Uterus (tissue), 3 donors: ENCODE measurements at regions not wholly inside any gene's neighbourhood (a gene's known extent, or its start where the extent isn't known, plus 50 kb on each side); places are given as distances from the start of the nearest gene placed in this dataset.
"Not testable (repeated sequence)": the region's sequence is repeated elsewhere in the genome, so short reads cannot be mapped to it uniquely, and the experiment has no call there.

Source experiments
- DNase-seq, 2 donors: peaks; one replicate each; pipeline ENCODE4 v3.0.0-alpha.2; 2019 to 2020
- H3K27ac ChIP-seq, 2 donors: fragments of 200-600 bp; sonication (generic); 1 replicate in 1 of 2; 2 replicates in 1 of 2; pipeline ENCODE4 v1.5.1; 2016 to 2018
- H3K27me3 ChIP-seq, 2 donors: fragments of 200-600 bp; sonication (generic); one replicate each; pipeline ENCODE4 v1.5.1; 2018 to 2019; ENCODE audit warnings: control low read depth in 1 of 2
- H3K36me3 ChIP-seq, 2 donors: fragments of 200-600 bp; sonication (generic); one replicate each; pipeline ENCODE4 v1.5.1; 2019; ENCODE audit warnings: control low read depth in 1 of 2
- H3K4me1 ChIP-seq, 2 donors: fragments of 200-600 bp; sonication (generic); one replicate each; pipeline ENCODE4 v1.5.1; 2018 to 2019; ENCODE audit warnings: control low read depth in 1 of 2
- H3K4me3 ChIP-seq, 2 donors: fragments of 200-600 bp; sonication (generic); 1 replicate in 1 of 2; 2 replicates in 1 of 2; pipeline ENCODE4 v1.5.1; 2018 to 2019; ENCODE audit warnings: mild to moderate bottlenecking in 1 of 2
- H3K9me3 ChIP-seq, 2 donors: fragments of 200-600 bp; sonication (generic); one replicate each; pipeline ENCODE4 v1.5.1; 2019; ENCODE audit warnings: control low read depth in 1 of 2
- CTCF ChIP-seq, 4 experiments: fragments of 200-600 bp in 2 of 4; fragments of 450-650 bp in 2 of 4; sonication (generic) in 2 of 4; IDR thresholded peaks; one replicate each; pipeline ENCODE4 v1.5.1; 2016 to 2019; ENCODE audit warnings: antibody characterized with exemption in 4 of 4, mild to moderate bottlenecking in 2 of 4, moderate library complexity in 1 of 4
- POLR2A ChIP-seq, 2 donors: fragments of 450-650 bp; IDR thresholded peaks; one replicate each; pipeline ENCODE4 v1.6.1; 2016; ENCODE audit warnings: antibody characterized with exemption in 2 of 2, mild to moderate bottlenecking in 1 of 2, moderate library complexity in 1 of 2
- intact Hi-C: fragments of 100-400 bp; cut with DNase I; formaldehyde crosslinking; loops from one replicate; pipeline ENCODE4 v1.15.1; 2023; ENCODE audit warnings: low total_unique reads
- donor health status: DM: yes; HTN: yes; CAD: no.

DNA sequence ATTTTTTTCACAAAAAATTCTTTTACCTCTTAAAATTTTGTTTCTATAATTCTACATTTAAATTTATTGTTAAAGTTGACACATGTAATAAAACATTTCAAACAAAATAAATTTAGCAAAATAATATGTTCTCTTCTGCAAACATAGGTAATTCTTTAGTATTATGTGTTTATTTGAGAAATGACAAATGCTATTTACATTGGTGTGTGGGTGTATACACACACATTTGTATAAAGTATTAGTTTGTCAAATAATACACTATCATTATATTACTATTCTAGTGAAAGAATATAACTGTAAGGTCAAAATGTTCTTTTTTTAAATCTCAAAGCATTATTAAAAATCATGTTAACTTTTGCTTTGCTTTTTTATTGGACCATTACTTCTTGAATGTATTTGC is 1370.6 kb downstream of the SI start:
- no peak for DNase-seq
- intact Hi-C loops, result no loop called here
- Histone ChIP-seq H3K36me3 (no peaks in the 10 kb centered on the region), H3K4me1 (no peaks in the 10 kb centered on the region), H3K27ac (no peak overlapping the region), H3K9me3 (no peaks in the 10 kb centered on the region), H3K4me3 (no peak overlapping the region), H3K27me3 (no peaks in the 10 kb centered on the region)
- TF ChIP-seq CTCF (IDR thresholded peaks at IDR 0.05) (no peak), POLR2A (IDR thresholded peaks at IDR 0.05) (no peak)

DNA sequence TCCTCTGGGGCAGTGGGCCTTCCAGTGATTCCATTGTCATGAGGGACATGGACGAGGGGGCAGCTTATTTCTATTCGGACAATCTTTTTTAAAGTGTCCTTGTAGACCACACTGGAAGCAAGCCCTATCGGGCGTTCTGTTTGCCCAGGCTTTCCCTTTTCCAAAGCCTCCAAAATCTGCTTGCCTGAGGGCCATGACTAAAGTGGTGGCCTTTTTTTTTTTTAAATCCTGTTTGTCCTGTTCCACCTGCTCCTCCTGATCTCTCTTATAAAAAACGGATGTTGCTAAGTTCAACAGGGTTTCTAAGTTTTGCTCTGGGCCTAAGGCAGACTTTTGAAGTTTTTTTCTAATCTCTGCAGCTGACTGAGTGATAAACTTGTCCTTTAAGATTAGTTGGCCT is 1380.1 kb downstream of the SI start:
- H3K27me3 ChIP-seq, H3K4me1 ChIP-seq, H3K9me3 ChIP-seq, DNase-seq, H3K27ac ChIP-seq, H3K36me3 ChIP-seq, H3K4me3 ChIP-seq, intact Hi-C loops: not testable (repeated sequence)

- no peak overlapping the region for H3K4me3 ChIP-seq
- H3K36me3 ChIP-seq, result peaks cover 0 to under 1% of the 10 kb centered on the region in 2 donors
- H3K9me3 ChIP-seq, result no peaks in the 10 kb centered on the region
- no peak overlapping the region for H3K27ac ChIP-seq
- no peaks in the 10 kb centered on the region for H3K4me1 ChIP-seq
- no peak for TF ChIP-seq POLR2A (IDR thresholded peaks at IDR 0.05)
- no peak for TF ChIP-seq CTCF (IDR thresholded peaks at IDR 0.05)
- no peak for DNase-seq
- intact Hi-C loops, result no loop called here
- H3K27me3 ChIP-seq, result no peaks in the 10 kb centered on the region
Observed at GRCh38 chr3:163692494-163692893, 1385.8 kb downstream of the SI start.

GRCh38 chr3:163684651-163685050 is 1393.6 kb downstream of the SI start:
- DNase-seq, result no peak
- intact Hi-C loops, result no loop called here

GRCh38 chr3:163672954-163673353 is 1405.3 kb downstream of the SI start:
- H3K4me3 ChIP-seq, result no peak overlapping the region
- intact Hi-C loops, result no loop called here
- H3K4me1 ChIP-seq, result no peaks in the 10 kb centered on the region
- H3K27me3 ChIP-seq, result no peaks in the 10 kb centered on the region
- H3K36me3 ChIP-seq, result no peaks in the 10 kb centered on the region
- H3K27ac ChIP-seq, result no peak overlapping the region
- no peak for DNase-seq
- TF ChIP-seq POLR2A (IDR thresholded peaks at IDR 0.05) (no peak), CTCF (IDR thresholded peaks at IDR 0.05) (no peak)
- no peaks in the 10 kb centered on the region for H3K9me3 ChIP-seq

More at GRCh38 chr3:163684651-163685050, 1393.6 kb downstream of the SI start:
- Histone ChIP-seq H3K27me3 (no peaks in the 10 kb centered on the region), H3K4me1 (no peaks in the 10 kb centered on the region), H3K9me3 (no peaks in the 10 kb centered on the region), H3K27ac (no peak overlapping the region), H3K36me3 (peaks cover 0 to 3% of the 10 kb centered on the region in 2 donors), H3K4me3 (no peak overlapping the region)
- TF ChIP-seq POLR2A (IDR thresholded peaks at IDR 0.05), result no peak
- TF ChIP-seq CTCF (IDR thresholded peaks at IDR 0.05), result no peak

DNA sequence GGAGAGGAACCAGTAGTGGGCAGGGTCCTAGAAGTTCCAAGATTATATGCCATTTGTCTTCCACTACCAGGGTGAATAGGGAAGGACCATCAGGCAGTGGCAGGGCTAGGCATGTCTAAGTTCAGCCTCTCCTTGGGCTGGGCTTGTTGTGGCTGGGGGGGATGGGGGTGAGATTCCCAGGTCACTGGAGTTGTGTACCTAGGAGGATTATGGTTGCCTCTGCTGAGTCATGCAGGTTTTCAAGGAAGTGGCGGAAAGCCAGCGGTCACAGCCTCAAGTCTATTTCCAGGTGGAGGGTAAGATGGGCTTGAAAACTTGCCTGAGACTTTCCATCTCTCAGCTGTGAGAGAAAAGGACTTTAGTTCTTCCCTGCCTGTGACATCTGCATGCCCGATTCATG is 1407.1 kb downstream of the SI start:
- Histone ChIP-seq H3K9me3 (no peaks in the 10 kb centered on the region), H3K36me3 (no peaks in the 10 kb centered on the region), H3K27me3 (no peaks in the 10 kb centered on the region), H3K27ac (no peak overlapping the region), H3K4me3 (no peak overlapping the region), H3K4me1 (no peaks in the 10 kb centered on the region)
- no peak for DNase-seq
- TF ChIP-seq CTCF (IDR thresholded peaks at IDR 0.05) (no peak), POLR2A (IDR thresholded peaks at IDR 0.05) (no peak)
- intact Hi-C loops, result no loop called here
